GM21367 (cell line): ENCODE measurements at regions not wholly inside any gene's neighbourhood (a gene's known extent, or its start where the extent isn't known, plus 50 kb on each side); places are given as distances from the start of the nearest gene placed in this dataset.

Experiments used
- ATAC-seq: cut with Tn5 transposase; IDR thresholded peaks from one replicate; pipeline ENCODE4 v1.9.1; 2021; ENCODE audit not compliant: unreplicated experiment

DNA sequence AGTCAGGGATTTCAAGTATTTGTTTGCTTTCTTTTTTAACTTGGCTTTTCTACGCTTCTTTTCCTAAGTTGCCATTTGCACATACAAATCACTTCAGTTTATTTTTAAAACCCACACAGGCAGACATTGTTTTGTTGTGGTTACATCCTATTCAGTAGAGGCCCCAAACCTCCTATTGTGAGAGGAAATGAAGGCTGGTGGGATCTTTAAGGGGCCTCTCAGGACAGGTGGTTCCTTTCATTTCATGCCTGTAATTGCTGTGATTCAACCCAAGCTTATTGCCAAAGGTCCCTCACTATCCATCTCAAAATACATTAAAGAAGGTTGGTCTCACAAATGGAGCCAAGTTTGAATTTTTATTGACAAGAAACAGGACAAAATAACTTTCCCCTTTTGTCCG, 257.1 kb downstream of the ADAMTS20 start:
- ATAC-seq: no peak

DNA sequence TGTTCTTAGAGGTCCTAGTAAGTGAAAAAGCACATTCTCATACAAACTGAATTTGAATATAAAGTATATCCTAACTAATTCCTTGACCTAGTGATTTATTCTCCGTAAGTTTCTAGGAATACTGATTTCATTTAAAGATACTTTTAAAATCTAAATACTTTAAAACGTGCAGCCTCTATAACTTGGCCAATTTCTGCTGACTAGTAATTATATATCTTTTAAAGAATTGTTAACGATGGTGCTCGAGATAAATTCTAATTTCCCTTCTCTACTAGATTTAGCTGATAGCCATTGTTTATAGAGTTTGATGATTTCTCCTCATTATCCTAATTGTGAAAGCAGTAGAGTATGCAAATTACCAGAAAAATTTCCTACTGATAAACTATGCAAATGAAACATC, 257.9 kb downstream of the ADAMTS20 start:
- no peak for ATAC-seq

GRCh38 chr12:43293396-43293795, 258.6 kb downstream of the ADAMTS20 start:
- no peak for ATAC-seq

- no peak for ATAC-seq
Measured at GRCh38 chr12:43292699-43293098, 259.3 kb downstream of the ADAMTS20 start.

- no peak for ATAC-seq
Measured at GRCh38 chr12:43291516-43291915, 260.5 kb downstream of the ADAMTS20 start.

DNA sequence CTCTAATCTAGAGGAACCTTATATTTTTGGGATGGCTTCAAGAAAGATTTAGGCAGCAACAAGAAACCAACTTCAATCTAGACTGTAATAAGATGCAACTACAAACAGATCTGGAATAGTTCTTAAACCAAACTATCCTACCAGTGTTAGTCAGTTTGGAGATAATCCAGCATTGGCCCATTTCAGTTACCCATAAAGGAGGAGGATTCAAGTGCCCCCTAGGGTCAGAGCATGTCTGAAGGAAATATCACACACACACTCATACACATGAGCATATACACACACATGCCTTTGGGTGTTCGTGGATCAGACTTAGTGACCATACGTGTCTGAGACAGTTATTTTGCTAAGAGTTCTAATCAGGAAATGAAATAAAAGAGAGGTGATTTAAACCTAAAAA, 261.2 kb downstream of the ADAMTS20 start:
- ATAC-seq: no peak

- no peak for ATAC-seq
Measured at GRCh38 chr12:43289426-43289801, 262.6 kb downstream of the ADAMTS20 start.

- ATAC-seq: no peak
Measured at GRCh38 chr12:43288671-43289425, 263.2 kb downstream of the ADAMTS20 start.

DNA sequence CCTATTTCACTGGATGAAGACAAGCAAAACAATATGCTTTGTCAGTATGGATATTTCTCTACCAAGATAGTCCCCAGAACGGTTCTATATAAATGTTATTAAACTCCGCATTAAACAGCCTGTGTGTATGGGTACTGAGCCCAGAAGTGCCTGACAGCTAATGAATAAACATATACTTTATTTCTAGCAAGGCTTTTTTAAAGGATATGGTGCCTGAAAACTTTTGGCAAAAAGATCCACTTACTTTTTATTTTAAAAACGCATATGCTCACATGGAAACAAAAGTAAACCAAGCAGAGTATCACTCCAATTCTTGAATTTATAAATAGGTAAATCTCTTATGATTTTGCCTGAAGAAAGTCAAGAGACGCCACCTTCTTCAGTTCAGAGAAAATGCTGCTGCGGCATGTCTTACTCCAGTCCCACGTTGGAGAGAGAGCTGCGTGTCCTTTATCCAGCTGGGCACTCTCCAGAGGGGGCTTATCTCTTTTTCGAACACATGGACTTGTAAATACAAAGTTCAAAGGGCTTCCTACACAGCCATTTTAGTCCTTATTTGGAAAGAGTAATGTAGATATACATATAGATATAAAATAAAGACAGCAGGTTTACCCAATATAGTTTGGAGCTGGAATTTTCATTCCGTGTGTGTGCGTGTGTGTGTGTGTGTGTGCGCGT, 264.2 kb downstream of the ADAMTS20 start:
- no peak for ATAC-seq

DNA sequence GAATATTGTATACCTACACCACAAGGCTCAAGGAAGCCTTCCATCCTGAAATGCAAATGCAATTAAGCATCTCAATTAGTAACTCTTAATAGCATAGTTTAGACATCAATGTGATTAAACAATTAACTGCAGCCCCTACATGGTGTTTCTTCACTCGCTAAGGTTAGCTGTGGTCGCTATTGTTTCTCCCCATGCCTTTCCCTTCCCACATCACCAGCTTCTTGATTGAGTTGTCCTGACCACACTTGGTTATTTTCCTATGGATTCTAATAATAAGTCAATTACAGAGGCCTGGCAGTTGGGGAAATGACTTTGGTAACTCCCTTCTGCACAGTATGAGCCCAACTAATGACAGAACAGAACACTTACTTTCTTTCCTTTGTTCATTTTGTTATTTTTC, 265.0 kb downstream of the ADAMTS20 start:
- ATAC-seq: no peak

- ATAC-seq: no peak
Measured at GRCh38 chr12:43285159-43285598, 266.8 kb downstream of the ADAMTS20 start.

- ATAC-seq: no peak
Measured at GRCh38 chr12:43284486-43285158, 267.4 kb downstream of the ADAMTS20 start.

- no peak for ATAC-seq
Measured at GRCh38 chr12:43283206-43283605, 268.8 kb downstream of the ADAMTS20 start.

DNA sequence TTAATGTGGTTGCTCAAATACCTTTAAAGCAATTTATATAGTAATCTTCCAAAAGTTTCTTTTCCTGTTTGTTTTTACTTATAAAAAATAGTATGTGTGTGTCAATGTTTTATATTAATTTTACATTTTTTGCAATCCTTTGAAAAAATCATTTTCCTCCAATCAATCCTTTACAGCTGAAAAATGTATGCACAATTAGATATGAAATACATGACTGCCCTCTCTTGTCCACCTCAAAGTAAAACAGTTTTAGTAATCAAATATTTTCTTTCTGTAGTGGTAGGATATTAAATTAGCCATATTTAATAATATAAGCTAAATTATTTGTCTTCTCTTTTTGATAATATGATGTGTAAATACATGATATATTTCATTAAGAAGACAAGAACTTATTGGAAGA, 269.9 kb downstream of the ADAMTS20 start:
- no peak for ATAC-seq

- no peak for ATAC-seq
Measured at GRCh38 chr12:43281563-43281962, 270.4 kb downstream of the ADAMTS20 start.

DNA sequence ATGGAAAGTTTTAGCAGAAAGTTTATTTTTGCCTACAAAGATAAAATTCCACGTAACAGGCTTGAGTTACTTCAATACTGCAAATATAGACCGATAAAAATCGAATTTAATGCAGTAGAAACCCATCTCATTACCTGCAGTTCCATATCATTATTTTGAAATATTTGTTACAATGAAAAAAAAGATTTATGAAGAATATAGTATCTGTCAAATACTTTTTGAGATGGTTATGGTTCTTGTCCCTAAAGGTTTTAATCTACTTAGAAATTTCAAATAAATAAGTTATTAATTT, 273.5 kb downstream of the ADAMTS20 start:
- ATAC-seq: no peak

GRCh38 chr12:43277651-43278540, 274.1 kb downstream of the ADAMTS20 start:
- peak; percentile 95 for ATAC-seq

- ATAC-seq: no peak
Measured at GRCh38 chr12:43273467-43273866, 278.5 kb downstream of the ADAMTS20 start.

GRCh38 chr12:43271659-43272058, 280.3 kb downstream of the ADAMTS20 start:
- ATAC-seq: no peak

- ATAC-seq: no peak
Measured at GRCh38 chr12:43267818-43268217, 284.2 kb downstream of the ADAMTS20 start.

- no peak for ATAC-seq
Measured at GRCh38 chr12:43261701-43262100, 290.3 kb downstream of the ADAMTS20 start.
